Tongue (tissue), 1 donor: ENCODE measurements at regions not wholly inside any gene's neighbourhood (a gene's known extent, or its start where the extent isn't known, plus 50 kb on each side); places are given as distances from the start of the nearest gene placed in this dataset.
A peak's percentile ranks its signal among the peaks of the same experiment; 100 is the strongest.

Experiments used
- DNase-seq: peaks from one replicate; pipeline ENCODE4 v3.0.0-alpha.2; 2015

DNA sequence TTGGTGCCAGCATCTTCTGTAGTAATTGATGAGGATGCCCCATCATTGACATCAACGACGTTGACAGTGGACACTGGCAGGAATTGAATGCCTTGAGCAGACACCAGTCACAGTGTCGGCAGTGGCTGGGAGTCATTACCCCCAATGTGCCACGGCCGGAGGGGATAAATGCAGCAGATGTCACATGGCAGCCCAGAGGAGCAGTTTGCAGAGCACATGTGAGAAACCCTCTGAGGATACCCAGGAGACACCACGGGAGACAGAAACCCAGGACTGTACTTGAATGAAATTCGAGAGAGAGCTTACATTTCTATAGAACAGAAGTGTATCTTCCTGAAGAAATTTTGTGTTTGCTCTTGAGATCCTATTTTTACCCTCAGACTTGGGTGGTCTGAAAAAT, 409.1 kb upstream of the TNP1 start:
- DNase-seq = no peak

DNA sequence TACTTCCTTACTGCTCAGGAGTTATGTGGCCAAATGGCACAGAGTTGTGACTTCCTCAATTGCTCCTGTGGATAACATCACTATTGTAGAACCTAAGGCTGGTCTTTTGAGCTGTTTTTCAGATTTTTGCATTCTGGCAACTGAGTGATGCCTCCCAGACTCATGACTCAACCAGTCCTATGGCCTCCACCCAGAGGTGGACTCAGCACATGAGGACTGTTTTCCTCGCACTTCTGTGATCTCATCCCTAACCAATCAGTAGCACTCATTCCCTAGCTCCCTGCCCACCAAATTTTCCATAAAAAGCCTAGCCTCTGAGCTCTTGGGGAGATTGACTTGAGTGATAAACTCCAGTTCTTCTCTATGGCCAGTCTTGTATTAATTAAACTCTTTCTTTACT, 407.9 kb upstream of the TNP1 start:
- DNase-seq = no peak

DNA sequence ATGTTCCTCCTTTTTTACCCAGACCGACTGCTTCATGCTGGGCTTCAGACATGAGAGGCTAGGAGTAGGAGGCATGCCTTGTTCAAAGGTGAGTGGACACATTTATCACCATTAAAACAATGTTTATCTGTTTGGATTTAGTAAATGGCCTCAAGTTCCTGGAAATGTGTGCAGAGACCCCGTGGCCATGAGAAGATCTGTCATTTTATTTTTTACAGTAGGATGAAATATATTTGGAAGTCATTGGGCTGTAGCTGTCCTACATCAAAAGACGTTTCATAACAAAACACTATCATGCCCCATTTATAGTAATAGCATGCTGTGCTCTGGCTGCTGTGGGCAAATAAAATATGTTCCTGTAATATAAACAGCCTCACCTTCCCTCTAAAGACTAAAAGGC, 403.9 kb upstream of the TNP1 start:
- no peak for DNase-seq

- peak; percentile 62 for DNase-seq
These were observed 403.0 kb upstream of the TNP1 start for GRCh38 chr2:217262911-217263310.

GRCh38 chr2:217261452-217261851, 401.6 kb upstream of the TNP1 start:
- no peak for DNase-seq

- no peak for DNase-seq
These were observed 400.7 kb upstream of the TNP1 start for GRCh38 chr2:217260441-217261115.

GRCh38 chr2:217258170-217258569, 398.3 kb upstream of the TNP1 start:
- DNase-seq = no peak

DNA sequence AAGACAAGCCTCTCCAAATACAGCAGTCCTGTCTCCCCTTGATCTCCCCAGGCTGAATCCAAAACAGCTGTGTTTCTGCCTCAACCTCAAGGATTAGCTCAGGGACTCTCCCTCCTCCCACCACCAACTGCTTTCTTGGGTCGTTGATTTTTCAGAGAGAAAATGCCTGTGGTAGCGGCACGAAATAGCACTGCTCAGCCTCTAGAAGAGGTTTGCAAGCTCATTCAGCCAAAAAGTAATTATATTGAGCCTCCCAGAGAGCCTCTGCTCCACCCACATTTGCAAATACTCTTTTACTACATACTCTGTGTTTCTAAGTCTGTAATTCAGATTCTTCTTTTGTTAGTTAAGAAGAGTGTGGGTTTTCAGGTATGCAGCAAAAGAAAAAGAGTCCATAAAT, 396.4 kb upstream of the TNP1 start:
- DNase-seq = peak; percentile 90

GRCh38 chr2:217254111-217254510, 394.2 kb upstream of the TNP1 start:
- DNase-seq = no peak

DNA sequence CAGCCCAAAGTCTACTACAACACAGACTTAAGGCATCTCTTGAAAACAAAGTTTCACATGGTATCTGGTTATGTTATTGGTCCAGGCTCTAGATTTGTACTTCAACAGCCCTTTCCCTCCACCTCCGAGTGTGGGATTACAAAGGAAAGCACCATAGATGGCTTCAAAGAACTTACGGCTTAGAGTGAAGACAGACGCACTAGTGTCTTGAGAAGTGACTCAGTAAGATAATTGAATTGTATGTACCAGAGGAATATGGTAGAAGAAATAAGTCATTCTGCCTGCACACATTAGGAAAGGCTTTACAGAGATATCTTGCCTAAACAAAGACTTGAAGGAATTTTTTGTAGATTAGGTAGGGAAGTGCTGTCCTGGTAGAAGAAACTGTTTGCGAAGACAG, 392.3 kb upstream of the TNP1 start:
- DNase-seq = no peak

- peak; percentile 87 for DNase-seq
These were observed 390.2 kb upstream of the TNP1 start for GRCh38 chr2:217250013-217250524.

DNA sequence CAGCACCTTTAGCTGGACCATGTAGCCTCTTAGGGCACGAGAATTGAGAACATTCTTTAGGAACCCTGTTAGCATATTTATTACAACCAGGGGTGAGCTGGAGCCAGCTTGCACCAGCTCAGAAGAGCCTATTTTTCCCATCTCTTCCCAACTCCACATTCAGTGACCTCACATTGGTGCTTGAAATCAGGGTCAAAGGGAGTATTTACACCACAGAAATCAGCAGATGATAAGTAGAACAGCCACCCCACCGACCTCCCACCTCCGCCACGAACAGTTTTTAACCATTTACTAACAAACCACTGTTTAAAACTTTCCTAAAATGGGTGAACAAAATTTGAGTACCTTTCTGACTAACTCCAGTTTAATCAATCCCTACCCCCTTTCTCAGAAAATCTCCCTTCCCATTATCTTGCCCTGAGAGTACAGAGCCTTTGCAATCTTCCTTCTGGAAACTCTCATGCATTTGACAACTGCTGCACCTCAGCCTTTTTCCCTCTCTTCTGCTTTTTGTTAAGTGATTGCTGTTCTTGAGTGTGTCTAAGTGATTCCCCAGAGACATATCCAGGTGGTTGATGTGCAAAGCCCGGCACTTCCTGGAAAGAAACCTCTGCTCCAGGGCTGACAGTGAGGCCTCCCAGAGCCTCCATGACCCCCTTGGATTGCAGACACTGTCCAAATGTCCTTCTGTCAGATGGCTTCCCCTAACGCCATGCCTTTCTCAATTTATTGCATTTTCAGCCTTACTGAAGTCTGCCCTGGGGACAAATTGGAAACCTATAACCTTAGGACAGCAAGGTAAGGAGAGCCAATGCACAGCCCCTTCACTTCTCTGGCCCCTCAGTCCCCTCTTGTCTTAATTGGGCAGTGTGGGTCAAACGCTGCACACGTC, 389.5 kb upstream of the TNP1 start:
- peak; percentile 92 for DNase-seq

- DNase-seq = peak; percentile 99
These were observed 388.6 kb upstream of the TNP1 start for GRCh38 chr2:217248312-217248935.

DNA sequence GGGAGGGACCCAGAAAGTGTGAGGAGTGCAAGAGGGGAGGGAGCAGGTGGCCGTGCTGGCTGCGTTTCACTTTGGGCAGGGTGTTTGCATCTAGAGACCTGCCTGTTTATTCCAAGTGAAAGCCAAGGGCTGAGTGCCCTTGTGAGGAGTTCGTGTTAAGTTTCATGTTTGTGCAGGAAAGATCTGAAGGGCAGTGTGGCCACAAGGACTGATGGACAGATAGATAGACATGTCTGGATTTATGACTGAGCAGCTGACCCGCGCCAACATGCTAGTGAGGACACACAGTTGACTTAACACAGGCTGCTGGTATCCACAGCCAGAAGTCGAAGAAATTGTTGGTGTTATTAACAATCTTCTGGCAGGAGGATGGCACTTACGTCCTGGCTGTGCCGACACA, 387.6 kb upstream of the TNP1 start:
- peak; percentile 77 for DNase-seq

GRCh38 chr2:217246108-217246507, 386.2 kb upstream of the TNP1 start:
- DNase-seq = no peak

DNA sequence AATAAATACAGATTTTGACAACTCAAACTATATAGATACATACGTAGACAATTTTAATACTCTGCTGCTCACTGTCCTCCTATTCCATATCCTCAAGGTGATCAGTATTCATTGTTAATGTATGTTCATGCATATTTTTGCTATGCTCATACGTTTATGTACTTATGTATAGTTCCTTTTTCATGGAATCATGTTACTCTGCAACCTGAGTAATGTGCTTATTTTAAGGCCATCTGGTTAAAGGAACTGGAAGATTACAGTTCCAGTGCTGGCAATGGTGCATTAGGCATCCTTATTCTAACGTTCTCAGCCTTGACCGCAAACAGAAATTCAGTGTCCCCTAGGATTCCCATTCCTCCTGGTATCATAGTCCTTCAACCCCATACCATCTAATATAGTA, 385.0 kb upstream of the TNP1 start:
- DNase-seq = no peak

DNA sequence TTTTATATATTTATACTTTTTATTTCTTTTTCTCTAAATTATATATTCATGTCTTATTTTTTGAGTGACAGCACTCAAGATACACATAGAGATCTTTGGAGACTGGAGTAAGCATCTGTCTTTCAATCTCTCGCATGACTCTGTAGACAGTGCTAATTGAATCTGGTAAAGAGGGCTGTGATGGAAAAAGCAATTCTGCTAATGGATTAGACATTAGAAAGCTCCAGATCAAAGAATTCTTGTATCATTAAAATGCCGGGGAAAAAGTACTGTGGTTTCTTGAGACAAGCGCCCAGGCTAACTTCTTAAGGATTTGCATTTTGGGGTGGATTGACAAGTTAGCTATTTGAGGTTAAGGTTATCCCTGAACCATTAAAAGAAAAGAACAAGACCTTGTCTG, 383.1 kb upstream of the TNP1 start:
- no peak for DNase-seq

GRCh38 chr2:217231724-217232123, 371.9 kb upstream of the TNP1 start:
- DNase-seq = no peak

- DNase-seq = no peak
These were observed 371.3 kb upstream of the TNP1 start for GRCh38 chr2:217231212-217231611.

GRCh38 chr2:217228732-217229131, 368.9 kb upstream of the TNP1 start:
- DNase-seq = no peak

GRCh38 chr2:217227794-217228193, 367.9 kb upstream of the TNP1 start:
- DNase-seq = no peak

GRCh38 chr2:217225596-217225995, 365.7 kb upstream of the TNP1 start:
- no peak for DNase-seq
